ENCODE measurements at regions not wholly inside any gene's neighbourhood (a gene's known extent, or its start where the extent isn't known, plus 50 kb on each side); places are given as distances from the start of the nearest gene placed in this dataset.
"Not testable (repeated sequence)": the region's sequence is repeated elsewhere in the genome, so short reads cannot be mapped to it uniquely, and the experiment has no call there.

DNA sequence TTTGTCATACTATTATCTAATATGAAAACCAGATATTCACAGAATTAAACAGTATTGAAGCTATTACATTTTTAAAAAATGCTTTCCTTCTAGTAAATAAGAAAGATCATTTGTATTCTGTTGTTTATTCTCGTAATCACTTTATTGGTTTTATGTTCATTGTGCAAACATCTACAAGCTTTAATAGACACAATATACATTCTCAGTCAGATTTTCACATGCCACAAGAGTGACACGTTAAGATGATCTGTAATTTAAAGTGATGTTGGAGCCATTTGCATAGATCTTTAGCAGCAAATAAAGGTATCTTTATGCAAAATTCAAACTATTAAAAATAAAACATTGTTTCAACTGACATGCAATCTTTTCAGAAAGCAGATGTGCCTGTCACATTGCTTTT lies 469.9 kb downstream of the PCDH11X start:
- intact Hi-C loops (cut with micrococcal nuclease): no loop called here
- ChIA-PET CTCF (no interaction called here), POLR2A (no interaction called here)
- no peaks in the 10 kb centered on the region for H3K36me3 Mint-ChIP-seq (ENCODE audit: insufficient read depth, unreplicated experiment)
- BruUV-seq (replicated peaks): no TSS peak
- H3K4me1 Mint-ChIP-seq (ENCODE audit: insufficient read depth, unreplicated experiment): no peaks in the 10 kb centered on the region
- DNase-seq (ENCODE audit: unreplicated experiment): no peak
- TF ChIP-seq, protein P1, sequence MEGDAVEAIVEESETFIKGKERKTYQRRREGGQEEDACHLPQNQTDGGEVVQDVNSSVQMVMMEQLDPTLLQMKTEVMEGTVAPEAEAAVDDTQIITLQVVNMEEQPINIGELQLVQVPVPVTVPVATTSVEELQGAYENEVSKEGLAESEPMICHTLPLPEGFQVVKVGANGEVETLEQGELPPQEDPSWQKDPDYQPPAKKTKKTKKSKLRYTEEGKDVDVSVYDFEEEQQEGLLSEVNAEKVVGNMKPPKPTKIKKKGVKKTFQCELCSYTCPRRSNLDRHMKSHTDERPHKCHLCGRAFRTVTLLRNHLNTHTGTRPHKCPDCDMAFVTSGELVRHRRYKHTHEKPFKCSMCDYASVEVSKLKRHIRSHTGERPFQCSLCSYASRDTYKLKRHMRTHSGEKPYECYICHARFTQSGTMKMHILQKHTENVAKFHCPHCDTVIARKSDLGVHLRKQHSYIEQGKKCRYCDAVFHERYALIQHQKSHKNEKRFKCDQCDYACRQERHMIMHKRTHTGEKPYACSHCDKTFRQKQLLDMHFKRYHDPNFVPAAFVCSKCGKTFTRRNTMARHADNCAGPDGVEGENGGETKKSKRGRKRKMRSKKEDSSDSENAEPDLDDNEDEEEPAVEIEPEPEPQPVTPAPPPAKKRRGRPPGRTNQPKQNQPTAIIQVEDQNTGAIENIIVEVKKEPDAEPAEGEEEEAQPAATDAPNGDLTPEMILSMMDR (IDR thresholded peaks at IDR 0.05; ENCODE audit: unreplicated experiment): no peak
- H3K4me3 Mint-ChIP-seq (ENCODE audit: unreplicated experiment): no peak overlapping the region
- no peak overlapping the region for H3K27ac Mint-ChIP-seq (ENCODE audit: low read depth, unreplicated experiment)
- no peaks in the 10 kb centered on the region for H3K9me3 Mint-ChIP-seq (ENCODE audit: unreplicated experiment)
- H3K27me3 Mint-ChIP-seq (ENCODE audit: insufficient read depth, unreplicated experiment): no peaks in the 10 kb centered on the region

DNA sequence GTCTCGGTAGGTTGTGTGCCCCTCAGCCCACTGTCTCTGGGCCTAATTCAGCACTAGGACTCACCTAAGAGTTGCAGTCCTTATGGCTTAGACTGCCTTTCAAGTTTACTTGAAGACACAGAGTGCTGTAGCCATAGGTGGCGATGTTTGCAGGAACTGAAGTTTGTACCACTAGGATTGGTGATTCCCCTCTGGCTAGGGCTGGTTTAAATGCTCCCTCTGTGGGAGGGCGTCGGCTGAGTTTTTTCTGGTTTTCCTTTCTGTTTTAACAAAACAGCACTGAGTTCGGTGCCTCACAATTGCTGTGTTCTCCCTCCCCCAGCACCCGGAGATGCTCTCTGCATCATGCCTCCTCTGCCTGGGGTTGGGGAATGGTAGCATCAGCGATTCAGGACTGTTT lies 480.9 kb downstream of the PCDH11X start:
- no TSS peak for BruUV-seq (replicated peaks)

DNA sequence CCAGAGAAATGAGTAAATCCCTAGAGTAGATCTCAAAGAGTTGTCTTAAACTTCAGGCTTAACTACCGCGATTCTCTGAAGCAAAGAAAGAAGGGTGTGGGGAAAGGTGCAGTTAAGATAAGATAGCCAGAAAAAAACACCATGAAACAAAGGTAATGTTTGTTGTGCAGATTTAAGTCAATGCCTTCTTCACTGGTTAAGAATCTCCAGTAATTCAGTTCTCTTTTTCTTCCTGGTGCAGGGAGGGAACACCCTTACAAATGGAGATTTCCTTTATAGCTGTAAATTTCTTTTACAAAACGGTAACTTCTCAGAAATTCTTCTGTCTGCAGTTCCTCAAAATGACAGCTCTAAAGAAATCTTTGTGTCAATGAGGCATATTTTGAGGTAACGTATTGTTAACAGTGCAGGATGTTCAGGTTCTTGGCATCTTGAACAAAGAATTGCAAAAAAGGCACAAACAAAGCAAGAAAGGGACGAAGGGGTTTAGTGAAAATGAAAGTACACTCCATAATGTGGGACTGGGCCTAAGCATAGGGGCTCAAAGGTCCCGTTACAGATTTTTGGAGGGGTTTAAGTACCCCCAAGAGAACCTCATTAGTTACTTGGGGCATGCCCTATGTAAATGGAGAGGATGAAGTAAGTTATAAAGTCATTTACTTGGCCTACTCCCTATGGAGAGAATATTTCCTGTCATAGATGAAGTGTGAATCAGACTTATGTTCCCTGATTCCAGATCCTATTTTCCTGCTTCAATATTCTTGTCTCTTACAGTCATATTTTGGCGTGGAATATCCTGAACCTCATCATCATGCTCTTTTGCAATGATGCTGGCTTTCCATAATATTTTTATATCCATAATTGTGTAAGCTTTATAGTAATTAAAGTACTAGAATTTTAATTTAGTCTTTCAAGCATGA lies 492.0 kb downstream of the PCDH11X start:
- no peak for DNase-seq (ENCODE audit: unreplicated experiment)
- POLR2A ChIA-PET: no interaction called here
- H3K27me3 Mint-ChIP-seq (ENCODE audit: insufficient read depth, unreplicated experiment): peaks cover 28% of the 10 kb centered on the region
- intact Hi-C loops (cut with micrococcal nuclease): no loop called here
- H3K36me3 Mint-ChIP-seq (ENCODE audit: insufficient read depth, unreplicated experiment): no peaks in the 10 kb centered on the region
- peaks cover 16% of the 10 kb centered on the region for H3K4me1 Mint-ChIP-seq (ENCODE audit: insufficient read depth, unreplicated experiment)
- CTCF ChIA-PET: interaction anchor here (0.7 kb wide), 1 partner anchor 1194 kb away, joined by 3 read pairs; no protein-coding TSS in a partner anchor
- H3K27ac Mint-ChIP-seq (ENCODE audit: low read depth, unreplicated experiment): peak overlapping the region; percentile 74
- TF ChIP-seq, protein P1 (IDR thresholded peaks at IDR 0.05; ENCODE audit: unreplicated experiment): no peak
- peak overlapping the region; percentile 41 for H3K4me3 Mint-ChIP-seq (ENCODE audit: unreplicated experiment)
- no peaks in the 10 kb centered on the region for H3K9me3 Mint-ChIP-seq (ENCODE audit: unreplicated experiment)
- no TSS peak for BruUV-seq (replicated peaks)

More for the DNA sequence above, 480.9 kb downstream of the PCDH11X start:
- Mint-ChIP-seq H3K27me3 (ENCODE audit: insufficient read depth, unreplicated experiment) (peaks cover 11% of the 10 kb centered on the region), H3K9me3 (ENCODE audit: unreplicated experiment) (peaks cover 24% of the 10 kb centered on the region), H3K27ac (ENCODE audit: low read depth, unreplicated experiment) (no peak overlapping the region), H3K4me1 (ENCODE audit: insufficient read depth, unreplicated experiment) (no peaks in the 10 kb centered on the region), H3K36me3 (ENCODE audit: insufficient read depth, unreplicated experiment) (no peaks in the 10 kb centered on the region), H3K4me3 (ENCODE audit: unreplicated experiment) (no peak overlapping the region)
- TF ChIP-seq, protein P1 (IDR thresholded peaks at IDR 0.05; ENCODE audit: unreplicated experiment): no peak
- ChIA-PET CTCF (no interaction called here), POLR2A (no interaction called here)
- DNase-seq (ENCODE audit: unreplicated experiment): no peak
- intact Hi-C loops (cut with micrococcal nuclease): no loop called here

DNA sequence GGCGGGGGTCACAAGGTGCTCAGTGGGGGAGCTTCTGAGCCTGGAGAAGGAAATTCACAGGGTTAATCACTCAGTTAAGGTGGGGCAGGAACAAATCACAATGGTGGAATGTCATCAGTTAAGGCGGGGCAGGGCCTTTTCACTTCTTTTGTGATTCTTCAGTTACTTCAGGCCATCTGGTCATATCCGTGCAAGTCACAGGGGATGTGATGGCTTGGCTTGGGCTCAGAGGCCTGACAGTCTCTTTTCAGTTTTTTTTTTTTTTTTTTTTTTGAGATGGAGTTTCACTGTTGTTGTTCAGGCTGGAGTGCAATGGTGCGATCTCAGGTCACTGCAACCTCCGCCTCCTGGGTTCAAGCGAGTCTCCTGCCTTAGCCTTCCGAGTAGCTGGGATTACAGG lies 499.4 kb downstream of the PCDH11X start:
- intact Hi-C loops (cut with micrococcal nuclease); H3K9me3 Mint-ChIP-seq (ENCODE audit: unreplicated experiment); POLR2A ChIA-PET; H3K36me3 Mint-ChIP-seq (ENCODE audit: insufficient read depth, unreplicated experiment); DNase-seq (ENCODE audit: unreplicated experiment); CTCF ChIA-PET; H3K4me1 Mint-ChIP-seq (ENCODE audit: insufficient read depth, unreplicated experiment); H3K4me3 Mint-ChIP-seq (ENCODE audit: unreplicated experiment); H3K27ac Mint-ChIP-seq (ENCODE audit: low read depth, unreplicated experiment); BruUV-seq (replicated peaks): not testable (repeated sequence)
- H3K27me3 Mint-ChIP-seq (ENCODE audit: insufficient read depth, unreplicated experiment): peaks cover 48% of the 10 kb centered on the region

GRCh38 chrX:92280347-92280746 lies 501.2 kb downstream of the PCDH11X start:
- H3K4me1 Mint-ChIP-seq (ENCODE audit: insufficient read depth, unreplicated experiment); intact Hi-C loops (cut with micrococcal nuclease); H3K27ac Mint-ChIP-seq (ENCODE audit: low read depth, unreplicated experiment); BruUV-seq (replicated peaks); H3K9me3 Mint-ChIP-seq (ENCODE audit: unreplicated experiment); DNase-seq (ENCODE audit: unreplicated experiment); H3K4me3 Mint-ChIP-seq (ENCODE audit: unreplicated experiment); POLR2A ChIA-PET; CTCF ChIA-PET; H3K36me3 Mint-ChIP-seq (ENCODE audit: insufficient read depth, unreplicated experiment): not testable (repeated sequence)
- peaks cover 48% of the 10 kb centered on the region for H3K27me3 Mint-ChIP-seq (ENCODE audit: insufficient read depth, unreplicated experiment)

Measured in MCF 10A (cell line).